Activated CD8-positive, alpha-beta T cell treated with anti-CD3 and anti-CD28 coated beads for 36 hours (primary cell): ENCODE measurements at regions not wholly inside any gene's neighbourhood (a gene's known extent, or its start where the extent isn't known, plus 50 kb on each side); places are given as distances from the start of the nearest gene placed in this dataset.
"Not testable (repeated sequence)": the region's sequence is repeated elsewhere in the genome, so short reads cannot be mapped to it uniquely, and the experiment has no call there.

Experiments
- ATAC-seq: fragments of 200-7000 bp; cut with Tn5 transposase; one replicate; pipeline ENCODE4 v1.10.0; 2021; ENCODE audit warnings: mild to moderate bottlenecking, moderate library complexity
- CTCF ChIA-PET: fragments of 350-600 bp; sonication (Branson Sonifier 250); formaldehyde crosslinking; loops from one replicate; lab custom pipeline; 2021; ENCODE audit warnings: antibody characterized with exemption; lab: Charles Lee
- POLR2A ChIA-PET: fragments of 350-600 bp; sonication (Branson Sonifier 250); formaldehyde crosslinking; loops from one replicate; lab custom pipeline; 2021; ENCODE audit warnings: antibody characterized with exemption; lab: Charles Lee
- DNase-seq: peaks from one replicate; pipeline ENCODE4 v3.0.0-alpha.2; 2020
- H3K27ac Mint-ChIP-seq: one replicate; pipeline ENCODE4 v1.8.0; 2021; ENCODE audit warnings: mild to moderate bottlenecking, mixed read lengths
- H3K27me3 Mint-ChIP-seq: one replicate; pipeline ENCODE4 v1.8.0; 2021; ENCODE audit warnings: mixed read lengths
- H3K36me3 Mint-ChIP-seq: one replicate; pipeline ENCODE4 v1.8.0; 2021; ENCODE audit warnings: low read depth, mixed read lengths
- H3K4me1 Mint-ChIP-seq: one replicate; pipeline ENCODE4 v1.8.0; 2021; ENCODE audit warnings: low read depth, mixed read lengths
- H3K4me3 Mint-ChIP-seq: one replicate; pipeline ENCODE4 v1.8.0; 2021; ENCODE audit warnings: mild to moderate bottlenecking, moderate library complexity, mixed read lengths
- H3K9me3 Mint-ChIP-seq: one replicate; pipeline ENCODE4 v1.8.0; 2021; ENCODE audit warnings: mixed read lengths
- CTCF ChIP-seq: fragments of 200-600 bp; IDR thresholded peaks from one replicate; pipeline ENCODE4 v1.8.0; 2022; ENCODE audit warnings: antibody characterized with exemption, mild to moderate bottlenecking
- intact Hi-C: fragments of 100-400 bp; cut with micrococcal nuclease; formaldehyde crosslinking; loops from one replicate; pipeline ENCODE4 v1.10.0; 2022

- Mint-ChIP-seq H3K36me3 (no peaks in the 10 kb centered on the region), H3K9me3 (no peaks in the 10 kb centered on the region), H3K27me3 (no peaks in the 10 kb centered on the region), H3K4me1 (no peaks in the 10 kb centered on the region), H3K27ac (no peak overlapping the region), H3K4me3 (no peak overlapping the region)
- no peak for ATAC-seq
- intact Hi-C loops, result no loop called here
- ChIA-PET POLR2A (no interaction called here), CTCF (no interaction called here)
- DNase-seq, result no peak
- no peak for TF ChIP-seq CTCF
Measured at GRCh38 chr16:59111280-59111679, 377.2 kb upstream of the GOT2 start.

GRCh38 chr16:59108374-59108773 is 374.3 kb upstream of the GOT2 start:
- POLR2A ChIA-PET, result no interaction called here

GRCh38 chr16:59096682-59097081 is 362.6 kb upstream of the GOT2 start:
- H3K27ac Mint-ChIP-seq, CTCF ChIA-PET, H3K27me3 Mint-ChIP-seq, H3K4me1 Mint-ChIP-seq, H3K9me3 Mint-ChIP-seq, intact Hi-C loops, POLR2A ChIA-PET, H3K4me3 Mint-ChIP-seq, H3K36me3 Mint-ChIP-seq, DNase-seq, ATAC-seq: not testable (repeated sequence)

More at GRCh38 chr16:59108374-59108773, 374.3 kb upstream of the GOT2 start:
- no peak for DNase-seq
- no peak overlapping the region for H3K4me3 Mint-ChIP-seq
- H3K4me1 Mint-ChIP-seq, result no peaks in the 10 kb centered on the region
- no peak for TF ChIP-seq CTCF
- H3K9me3 Mint-ChIP-seq, result no peaks in the 10 kb centered on the region
- intact Hi-C loops, result no loop called here
- CTCF ChIA-PET, result no interaction called here
- H3K36me3 Mint-ChIP-seq, result no peaks in the 10 kb centered on the region
- no peak for ATAC-seq
- no peaks in the 10 kb centered on the region for H3K27me3 Mint-ChIP-seq
- H3K27ac Mint-ChIP-seq, result no peak overlapping the region

- no peaks in the 10 kb centered on the region for H3K36me3 Mint-ChIP-seq
- H3K9me3 Mint-ChIP-seq, result no peaks in the 10 kb centered on the region
- H3K4me3 Mint-ChIP-seq, result no peak overlapping the region
- no peaks in the 10 kb centered on the region for H3K27me3 Mint-ChIP-seq
- DNase-seq, result no peak
- no peak overlapping the region for H3K27ac Mint-ChIP-seq
- intact Hi-C loops, result no loop called here
- POLR2A ChIA-PET, result no interaction called here
- H3K4me1 Mint-ChIP-seq, result no peaks in the 10 kb centered on the region
- ATAC-seq, result no peak
- CTCF ChIA-PET, result no interaction called here
- no peak for TF ChIP-seq CTCF
Measured at GRCh38 chr16:59090541-59090940, 356.4 kb upstream of the GOT2 start.

- peaks cover 3% of the 10 kb centered on the region for H3K9me3 Mint-ChIP-seq
- H3K4me1 Mint-ChIP-seq, result no peaks in the 10 kb centered on the region
- ChIA-PET CTCF (no interaction called here), POLR2A (no interaction called here)
- DNase-seq, result no peak
- no peak for ATAC-seq
- H3K4me3 Mint-ChIP-seq, result no peak overlapping the region
- no peaks in the 10 kb centered on the region for H3K36me3 Mint-ChIP-seq
- H3K27me3 Mint-ChIP-seq, result no peaks in the 10 kb centered on the region
- H3K27ac Mint-ChIP-seq, result no peak overlapping the region
- intact Hi-C loops, result no loop called here
- no peak for TF ChIP-seq CTCF
Measured at GRCh38 chr16:59088431-59088830, 354.3 kb upstream of the GOT2 start.

- no peak for TF ChIP-seq CTCF
- Mint-ChIP-seq H3K27me3 (no peaks in the 10 kb centered on the region), H3K27ac (no peak overlapping the region), H3K4me1 (no peaks in the 10 kb centered on the region), H3K9me3 (peaks cover 3% of the 10 kb centered on the region), H3K36me3 (no peaks in the 10 kb centered on the region), H3K4me3 (no peak overlapping the region)
- no peak for ATAC-seq
- ChIA-PET POLR2A (no interaction called here), CTCF (no interaction called here)
- intact Hi-C loops, result no loop called here
- DNase-seq, result no peak
Measured at GRCh38 chr16:59087641-59088040, 353.5 kb upstream of the GOT2 start.
